SKM-1 treated with dmso at 0.1 percent for 144 hours (cell line): ENCODE measurements at regions not wholly inside any gene's neighbourhood (a gene's known extent, or its start where the extent isn't known, plus 50 kb on each side); places are given as distances from the start of the nearest gene placed in this dataset.

Experiments
- DNase-seq: peaks from one replicate; lab custom pipeline; 2025; ENCODE audit not compliant: unreplicated experiment; lab: John Stamatoyannopoulos, UW

DNA sequence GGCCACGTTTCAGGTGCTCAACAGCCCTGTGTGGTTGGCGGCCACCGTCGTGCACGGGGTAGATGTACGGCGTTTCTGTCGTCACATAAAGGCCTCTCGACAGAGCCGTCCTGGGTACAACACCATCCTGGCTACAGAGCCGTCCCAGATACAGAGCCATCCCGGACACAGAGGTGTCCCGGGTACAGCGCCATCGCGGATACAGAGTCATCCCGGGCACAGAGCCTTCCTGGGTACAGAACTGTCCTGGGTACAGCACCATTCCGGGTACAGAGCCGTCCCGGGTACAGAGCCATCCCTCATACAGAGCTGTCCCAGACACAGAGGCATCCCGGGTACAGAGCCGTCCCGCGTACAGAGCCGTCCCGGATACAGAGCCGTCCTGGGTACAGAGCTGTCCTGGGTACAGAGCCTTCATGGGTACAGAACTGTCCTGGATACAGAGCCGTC lies 222.7 kb upstream of the SOX1 start:
- no peak for DNase-seq

GRCh38 chr13:111844682-111845081 lies 222.3 kb upstream of the SOX1 start:
- no peak for DNase-seq

GRCh38 chr13:111845621-111846351 lies 221.2 kb upstream of the SOX1 start:
- no peak for DNase-seq

DNA sequence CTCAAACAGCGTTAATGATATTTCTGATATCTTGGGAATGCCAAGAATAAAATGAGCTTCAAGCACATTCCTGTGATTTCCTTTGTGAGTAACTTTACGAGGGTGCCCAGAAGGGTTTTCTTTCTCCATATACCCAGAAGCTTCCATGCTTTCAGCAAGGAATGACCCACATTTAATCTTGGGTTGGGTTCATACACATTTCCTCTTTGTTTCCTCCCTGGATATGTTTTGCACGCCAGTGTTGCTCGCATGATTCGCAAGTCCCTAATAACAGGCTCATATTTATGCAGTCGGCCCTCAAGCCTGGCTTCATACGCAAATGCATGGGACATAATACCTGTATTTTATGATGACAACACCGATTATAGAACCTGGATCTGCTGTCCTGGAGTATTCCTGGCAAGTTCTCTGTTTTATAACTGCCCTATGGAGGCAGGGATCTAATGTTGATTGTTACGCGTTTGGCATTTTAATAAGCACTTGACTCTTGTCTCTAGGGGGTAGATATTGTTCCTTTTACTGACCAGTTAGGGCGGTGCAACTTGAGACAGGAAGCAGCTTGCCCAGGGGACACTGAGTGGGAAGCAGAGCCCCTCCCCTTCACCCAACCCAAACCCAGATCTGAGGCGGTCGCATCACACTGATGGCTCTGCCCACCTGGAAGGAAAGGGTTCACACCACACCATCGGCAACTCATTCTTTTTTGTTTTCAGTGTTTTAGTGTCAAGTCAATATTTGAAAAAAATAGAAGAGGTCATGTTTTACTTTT lies 220.4 kb upstream of the SOX1 start:
- no peak for DNase-seq

DNA sequence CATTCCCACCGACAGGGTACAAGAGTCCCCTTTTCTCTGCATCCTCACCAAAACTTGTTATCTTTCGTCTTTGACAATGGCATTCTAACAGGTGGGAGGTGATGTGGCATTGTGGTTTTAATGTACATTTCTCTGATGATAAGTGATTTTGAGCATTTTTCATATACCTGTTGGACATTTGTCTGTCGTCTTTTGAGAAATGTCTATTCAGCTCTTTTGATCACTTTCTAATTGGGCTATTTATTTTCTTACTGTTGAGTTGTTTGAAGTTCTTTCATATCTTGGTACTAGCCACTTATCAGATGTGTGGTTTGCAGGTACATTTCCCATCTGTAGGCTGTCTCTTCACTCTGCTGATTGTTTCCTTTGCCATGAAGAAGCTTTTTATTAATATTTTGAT lies 219.0 kb upstream of the SOX1 start:
- no peak for DNase-seq

- DNase-seq = no peak
Observed at GRCh38 chr13:111850458-111850857, 216.5 kb upstream of the SOX1 start.

- DNase-seq = no peak
Observed at GRCh38 chr13:111850976-111851375, 216.0 kb upstream of the SOX1 start.

DNA sequence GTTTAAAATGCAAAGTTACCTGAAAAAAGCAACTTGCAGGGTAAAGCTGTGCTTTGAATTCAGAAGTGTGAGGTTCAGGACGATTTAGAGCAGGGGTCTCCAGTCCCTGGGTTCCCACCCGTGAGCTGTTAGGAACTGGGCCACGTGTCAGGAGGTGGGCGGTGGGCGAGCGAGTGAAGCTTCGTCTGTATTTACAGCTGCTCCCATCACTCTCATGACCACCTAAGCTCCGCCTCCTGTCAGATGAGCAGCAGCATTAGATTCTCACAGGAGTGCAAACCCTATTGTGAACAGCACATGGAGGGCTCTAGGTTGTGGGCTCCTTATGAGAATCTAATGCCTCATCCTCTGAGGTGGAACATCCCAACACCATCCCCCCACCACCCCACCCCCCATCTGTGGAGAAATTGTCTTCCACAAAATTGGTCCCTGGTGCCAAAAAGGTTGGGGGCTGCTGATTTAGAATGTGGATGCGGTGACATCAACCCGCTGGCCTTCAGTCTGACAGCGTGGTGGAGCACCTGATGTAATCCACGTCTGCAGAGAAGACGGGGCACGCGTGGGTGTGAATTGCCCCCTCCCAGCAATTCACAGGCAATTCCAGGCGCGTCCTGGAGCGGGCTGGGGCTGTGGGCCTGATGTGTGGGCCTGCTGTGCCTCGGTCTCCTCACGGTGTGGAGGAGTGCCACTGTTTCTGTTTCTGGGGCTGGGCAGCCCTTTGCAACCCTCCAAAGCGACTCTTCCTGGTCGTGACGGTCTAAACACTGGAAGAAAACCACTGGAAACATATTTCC lies 214.0 kb upstream of the SOX1 start:
- no peak for DNase-seq

GRCh38 chr13:111853721-111854120 lies 213.2 kb upstream of the SOX1 start:
- no peak for DNase-seq

GRCh38 chr13:111854403-111854802 lies 212.5 kb upstream of the SOX1 start:
- DNase-seq = no peak

GRCh38 chr13:111855191-111855590 lies 211.8 kb upstream of the SOX1 start:
- no peak for DNase-seq

GRCh38 chr13:111855786-111856185 lies 211.2 kb upstream of the SOX1 start:
- no peak for DNase-seq

GRCh38 chr13:111856571-111856970 lies 210.4 kb upstream of the SOX1 start:
- DNase-seq = no peak

- DNase-seq = no peak
Observed at GRCh38 chr13:111857336-111857735, 209.6 kb upstream of the SOX1 start.

DNA sequence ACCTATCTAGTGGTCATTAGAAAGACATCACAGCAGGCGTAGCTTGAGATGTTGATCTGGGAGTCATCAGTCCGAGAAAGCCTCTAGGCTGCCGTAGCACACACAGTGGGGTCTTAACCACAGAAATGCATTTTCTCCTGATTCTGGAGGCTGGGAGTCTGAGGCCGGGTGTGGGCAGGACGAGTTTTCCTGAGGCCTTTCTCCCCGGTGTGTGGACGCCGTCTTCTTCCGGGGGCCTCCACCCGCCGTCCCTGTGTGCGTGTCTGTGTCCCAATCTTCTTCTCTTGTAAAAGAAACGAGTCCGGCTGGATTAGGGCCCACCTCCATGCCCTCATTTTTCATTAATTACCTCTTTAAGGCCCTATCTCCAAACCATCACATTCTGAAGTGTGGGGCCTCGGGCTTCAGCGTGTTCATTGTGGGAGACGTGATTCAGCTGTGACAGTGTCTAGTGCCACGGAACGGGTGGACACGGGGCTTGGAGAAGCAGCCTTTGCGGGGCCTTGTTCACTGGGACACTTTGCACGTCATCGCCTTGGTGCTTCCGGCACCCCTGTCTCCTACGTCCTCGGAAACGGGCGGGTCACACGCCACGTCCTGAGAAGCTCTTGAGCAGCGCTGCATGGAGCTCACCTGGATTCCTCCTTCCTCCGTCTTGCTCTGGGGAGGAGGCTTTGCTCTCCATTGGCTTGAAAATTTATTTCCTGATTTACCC lies 208.9 kb upstream of the SOX1 start:
- DNase-seq = no peak

- DNase-seq = no peak
Observed at GRCh38 chr13:111858571-111858970, 208.4 kb upstream of the SOX1 start.

- DNase-seq = no peak
Observed at GRCh38 chr13:111859354-111860230, 207.4 kb upstream of the SOX1 start.

DNA sequence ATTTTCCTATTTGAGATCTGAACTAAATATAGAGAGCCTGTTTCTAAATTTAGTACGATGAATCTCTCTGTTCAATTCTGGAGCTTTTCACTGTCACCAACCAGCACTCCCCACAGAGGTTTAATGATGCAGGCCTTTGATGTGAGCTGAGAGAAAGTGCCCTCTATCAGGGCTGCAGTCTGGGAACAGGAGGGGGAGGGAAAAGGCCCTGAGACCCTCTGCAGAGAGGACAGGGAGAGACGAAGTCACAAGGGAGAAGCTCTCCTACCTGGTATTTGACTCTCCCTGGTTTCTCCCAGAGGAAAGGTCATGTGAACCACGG lies 206.8 kb upstream of the SOX1 start:
- DNase-seq = no peak

- no peak for DNase-seq
Observed at GRCh38 chr13:111861319-111861718, 205.6 kb upstream of the SOX1 start.

DNA sequence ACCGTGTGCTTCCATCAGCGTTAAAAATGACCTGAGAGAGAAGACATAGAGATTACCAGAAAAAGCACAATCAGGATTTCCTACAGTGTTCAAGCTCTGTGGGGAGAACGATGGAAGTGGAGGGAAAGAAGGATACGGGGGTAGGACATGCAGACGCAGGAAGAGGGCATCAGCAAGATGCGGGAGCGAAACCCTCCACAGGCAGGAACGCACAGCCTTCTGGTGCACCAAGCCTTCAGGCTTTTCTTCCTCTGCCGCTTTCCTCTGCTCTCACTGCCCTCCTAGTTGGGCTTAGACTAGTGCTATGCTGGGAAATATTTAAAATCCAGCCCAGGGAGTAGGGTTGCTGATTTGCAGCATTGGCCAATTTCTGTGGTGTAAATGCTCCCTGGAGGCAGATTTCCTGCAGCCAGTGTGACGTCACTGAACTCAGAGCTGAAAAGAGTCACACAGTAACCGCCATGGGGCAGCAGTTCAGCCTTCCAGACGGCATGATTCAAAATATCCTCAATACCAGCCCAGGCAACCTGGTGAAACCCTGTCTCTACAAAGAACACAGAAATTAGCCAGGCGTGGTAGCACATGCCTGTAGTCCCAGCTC lies 205.1 kb upstream of the SOX1 start:
- DNase-seq = no peak
